Lung (tissue), 11 donors: ENCODE measurements at regions not wholly inside any gene's neighbourhood (a gene's known extent, or its start where the extent isn't known, plus 50 kb on each side); places are given as distances from the start of the nearest gene placed in this dataset.

Experiments
- ATAC-seq: fragments of 200-7000 bp; cut with Tn5 transposase; one replicate; pipeline ENCODE4 v1.9.1; 2020; ENCODE audit warnings: moderate number of reproducible peaks; ENCODE audit not compliant: insufficient read depth, low FRiP score
- DNase-seq, 3 donors: peaks; one replicate each; pipeline ENCODE4 v3.0.0-alpha.2; 2013 to 2017
- H3K27ac ChIP-seq, 2 donors: one replicate each; pipeline ENCODE4 v1.5.1; 2013; ENCODE audit warnings: mild to moderate bottlenecking in 2 of 2, moderate library complexity in 2 of 2, control low read depth in 1 of 2, inconsistent platforms in 1 of 2, low read depth in 1 of 2, low read length in 1 of 2
- H3K27me3 ChIP-seq, 3 donors: one replicate each; pipeline ENCODE4 v1.5.1; 2013; ENCODE audit warnings: low read length in 2 of 3; ENCODE audit not compliant: control insufficient read depth in 3 of 3, insufficient read depth in 3 of 3
- H3K36me3 ChIP-seq, 4 donors: one replicate each; pipeline ENCODE4 v1.5.1; 2013; ENCODE audit warnings: low read length in 4 of 4, mild to moderate bottlenecking in 1 of 4, moderate library complexity in 1 of 4; ENCODE audit not compliant: control insufficient read depth in 4 of 4, insufficient read depth in 4 of 4
- H3K4me1 ChIP-seq, 5 donors: one replicate each; pipeline ENCODE4 v1.5.1; 2013; ENCODE audit warnings: low read length in 5 of 5, mild to moderate bottlenecking in 2 of 5, moderate library complexity in 1 of 5; ENCODE audit not compliant: control insufficient read depth in 5 of 5, insufficient read depth in 5 of 5
- H3K4me3 ChIP-seq: one replicate; pipeline ENCODE4 v1.5.1; 2013; ENCODE audit warnings: mild to moderate bottlenecking, control low read depth, moderate library complexity
- H3K9ac ChIP-seq, 2 donors: one replicate each; pipeline ENCODE4 v1.5.1; 2013; ENCODE audit warnings: low read length in 2 of 2, control low read depth in 1 of 2; ENCODE audit not compliant: insufficient read depth in 1 of 2
- H3K9me3 ChIP-seq, 4 donors: one replicate each; pipeline ENCODE4 v1.5.1; 2013; ENCODE audit warnings: low read length in 3 of 4, mild to moderate bottlenecking in 1 of 4, moderate library complexity in 1 of 4; ENCODE audit not compliant: control insufficient read depth in 4 of 4, insufficient read depth in 3 of 4
- CTCF ChIP-seq: IDR thresholded peaks from 2 replicates; pipeline ENCODE4 v1.5.1; 2012; ENCODE audit warnings: mild to moderate bottlenecking; ENCODE audit errors: control extremely low read depth, extremely low read depth
- WGBS, 2 donors: extraction: QIAGEN DNeasy Blood & Tissue Kit; methylation state at CpG; one replicate each; pipeline ENCODE4 v1.1.7; 2013; 5-methylcytosine and 5-hydroxymethylcytosine counted together
- donor health status: control.
- donor health status: control.
- donor health status: Bipolar disorder and iron deficiency.
- donor health status: healthy.
- donor health status: DM: yes; HTN: yes; CAD: no.

- H3K27me3 ChIP-seq: peaks cover 2 to 5% (median 3%) of the 10 kb centered on the region in 3 donors
- H3K9me3 ChIP-seq: peaks cover 0 to 3% (median 0%) of the 10 kb centered on the region in 4 donors
- DNase-seq (no peak), ATAC-seq (no peak)
- no peak overlapping the region for H3K9ac ChIP-seq
- H3K4me1 ChIP-seq: no peaks in the 10 kb centered on the region
- TF ChIP-seq CTCF: no peak
- H3K36me3 ChIP-seq: no peaks in the 10 kb centered on the region
- no peak overlapping the region for H3K27ac ChIP-seq
- no peak overlapping the region for H3K4me3 ChIP-seq
- 13 to 30% methylated on average over 2 of the region's 2 CpGs for WGBS, 2 donors
Measured at GRCh38 chr20:21623074-21623780, 82.2 kb upstream of the PAX1 start.

GRCh38 chr20:21622097-21622857 lies 83.2 kb upstream of the PAX1 start:
- Histone ChIP-seq H3K4me3 (no peak overlapping the region), H3K36me3 (no peaks in the 10 kb centered on the region), H3K4me1 (no peaks in the 10 kb centered on the region), H3K9me3 (peaks cover 0 to 3% (median 0%) of the 10 kb centered on the region in 4 donors), H3K27me3 (peaks cover 2 to 5% (median 3%) of the 10 kb centered on the region in 3 donors), H3K27ac (no peak overlapping the region), H3K9ac (no peak overlapping the region)
- DNase-seq (no peak), ATAC-seq (no peak)
- TF ChIP-seq CTCF: no peak
- WGBS, 2 donors: 67 to 69% methylated on average over 3 of the region's 3 CpGs

GRCh38 chr20:21618759-21619416 lies 86.6 kb upstream of the PAX1 start:
- Histone ChIP-seq H3K36me3 (no peaks in the 10 kb centered on the region), H3K9ac (no peak overlapping the region), H3K9me3 (no peaks in the 10 kb centered on the region), H3K27me3 (peaks cover 0 to 5% (median 2%) of the 10 kb centered on the region in 3 donors), H3K4me3 (no peak overlapping the region), H3K27ac (no peak overlapping the region), H3K4me1 (no peaks in the 10 kb centered on the region)
- WGBS, 2 donors: 42 to 59% methylated on average over 7 of the region's 7 CpGs
- no peak for DNase-seq
- no peak for TF ChIP-seq CTCF
- ATAC-seq: no peak
